Hepatocyte (in vitro differentiated cells): ENCODE measurements at regions not wholly inside any gene's neighbourhood (a gene's known extent, or its start where the extent isn't known, plus 50 kb on each side); places are given as distances from the start of the nearest gene placed in this dataset.
A peak's percentile ranks its signal among the peaks of the same experiment; 100 is the strongest.
"Not testable (repeated sequence)": the region's sequence is repeated elsewhere in the genome, so short reads cannot be mapped to it uniquely, and the experiment has no call there.

Experiments used
- DNase-seq: peaks from one replicate; pipeline ENCODE4 v3.0.0-alpha.2; 2016; ENCODE audit warnings: low spot score
- H2AFZ ChIP-seq: fragments of 200-600 bp; sonication (generic); 2 replicates; pipeline ENCODE4 v1.6.0; 2016; ENCODE audit warnings: antibody characterized with exemption, mild to moderate bottlenecking
- H3K27ac ChIP-seq: fragments of 200-600 bp; sonication (generic); 2 replicates; pipeline ENCODE4 v1.5.1; 2016; ENCODE audit warnings: mild to moderate bottlenecking
- H3K27me3 ChIP-seq: fragments of 200-600 bp; sonication (generic); 2 replicates; pipeline ENCODE4 v1.6.1; 2016
- H3K36me3 ChIP-seq: fragments of 200-600 bp; sonication (generic); replicated peaks from 2 replicates; pipeline ENCODE4 v1.5.1; 2016; ENCODE audit warnings: low read depth; ENCODE audit not compliant: insufficient read depth
- H3K4me1 ChIP-seq: fragments of 200-600 bp; sonication (generic); 2 replicates; pipeline ENCODE4 v1.5.1; 2016; ENCODE audit warnings: mild to moderate bottlenecking, moderate library complexity; ENCODE audit not compliant: insufficient read depth
- H3K4me2 ChIP-seq: fragments of 200-600 bp; sonication (generic); 2 replicates; pipeline ENCODE4 v1.6.0; 2016
- H3K4me3 ChIP-seq: fragments of 200-600 bp; sonication (generic); 2 replicates; pipeline ENCODE4 v1.5.1; 2016; ENCODE audit warnings: mild to moderate bottlenecking
- H3K79me2 ChIP-seq: fragments of 200-600 bp; sonication (generic); 2 replicates; pipeline ENCODE4 v1.6.0; 2017; ENCODE audit warnings: mild to moderate bottlenecking
- H3K9me2 ChIP-seq: fragments of 200-600 bp; sonication (generic); replicated peaks from 2 replicates; pipeline ENCODE4 v1.6.0; 2017; ENCODE audit warnings: mild to moderate bottlenecking; ENCODE audit not compliant: insufficient read depth
- H3K9me3 ChIP-seq: fragments of 200-600 bp; sonication (generic); 2 replicates; pipeline ENCODE4 v1.5.1; 2016; ENCODE audit warnings: low read depth, mild to moderate bottlenecking
- H4K20me1 ChIP-seq: fragments of 200-600 bp; sonication (generic); 2 replicates; pipeline ENCODE4 v1.6.0; 2016; ENCODE audit warnings: mild to moderate bottlenecking; ENCODE audit not compliant: insufficient read depth, poor library complexity, severe bottlenecking
- EZH2 ChIP-seq: fragments of 200-600 bp; sonication (generic); IDR thresholded peaks from 2 replicates; pipeline ENCODE4 v1.6.1; 2016; ENCODE audit warnings: antibody characterized with exemption, mild to moderate bottlenecking, borderline replicate concordance
- EZH2phosphoT487 ChIP-seq: fragments of 200-600 bp; sonication (generic); IDR thresholded peaks from one replicate; pipeline ENCODE4 v1.6.1; 2018; ENCODE audit warnings: antibody characterized with exemption, mild to moderate bottlenecking, low read depth, moderate library complexity; ENCODE audit not compliant: unreplicated experiment, severe bottlenecking
- WGBS: methylation state at CpG from one replicate; pipeline ENCODE4 v1.1.6; 2016; ENCODE audit warnings: low lambda C conversion rate; ENCODE audit errors: missing lambda C conversion rate; 5-methylcytosine and 5-hydroxymethylcytosine counted together
- TF ChIP-seq, protein P1 (sequence below): fragments of 200-600 bp; sonication (generic); IDR thresholded peaks from 2 replicates; pipeline ENCODE4 v1.5.1; 2016; ENCODE audit warnings: antibody characterized with exemption, mild to moderate bottlenecking; ENCODE audit not compliant: poor library complexity

DNA sequence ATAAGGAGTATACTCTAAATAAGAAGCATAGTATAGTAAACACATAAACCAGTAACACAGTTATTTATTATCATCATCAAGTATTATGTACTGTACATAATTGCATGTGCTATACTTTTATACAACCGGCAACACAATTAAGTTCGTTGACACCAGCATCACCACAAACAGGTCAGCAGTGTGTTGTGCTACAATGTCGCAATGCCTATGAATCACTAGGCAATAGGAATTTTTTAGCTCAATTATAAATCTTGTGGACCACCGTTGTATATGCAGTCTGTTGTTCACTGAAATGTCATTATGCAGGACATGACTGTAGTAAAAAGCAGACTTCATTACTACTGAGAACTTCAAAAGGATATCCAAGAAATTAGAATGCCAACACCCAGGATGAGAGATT is 177.0 kb downstream of the PDCD6IP start:
- H3K9me3 ChIP-seq = no peaks in the 10 kb centered on the region
- TF ChIP-seq, protein P1, sequence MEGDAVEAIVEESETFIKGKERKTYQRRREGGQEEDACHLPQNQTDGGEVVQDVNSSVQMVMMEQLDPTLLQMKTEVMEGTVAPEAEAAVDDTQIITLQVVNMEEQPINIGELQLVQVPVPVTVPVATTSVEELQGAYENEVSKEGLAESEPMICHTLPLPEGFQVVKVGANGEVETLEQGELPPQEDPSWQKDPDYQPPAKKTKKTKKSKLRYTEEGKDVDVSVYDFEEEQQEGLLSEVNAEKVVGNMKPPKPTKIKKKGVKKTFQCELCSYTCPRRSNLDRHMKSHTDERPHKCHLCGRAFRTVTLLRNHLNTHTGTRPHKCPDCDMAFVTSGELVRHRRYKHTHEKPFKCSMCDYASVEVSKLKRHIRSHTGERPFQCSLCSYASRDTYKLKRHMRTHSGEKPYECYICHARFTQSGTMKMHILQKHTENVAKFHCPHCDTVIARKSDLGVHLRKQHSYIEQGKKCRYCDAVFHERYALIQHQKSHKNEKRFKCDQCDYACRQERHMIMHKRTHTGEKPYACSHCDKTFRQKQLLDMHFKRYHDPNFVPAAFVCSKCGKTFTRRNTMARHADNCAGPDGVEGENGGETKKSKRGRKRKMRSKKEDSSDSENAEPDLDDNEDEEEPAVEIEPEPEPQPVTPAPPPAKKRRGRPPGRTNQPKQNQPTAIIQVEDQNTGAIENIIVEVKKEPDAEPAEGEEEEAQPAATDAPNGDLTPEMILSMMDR = no peak
- TF ChIP-seq EZH2 (no peak), EZH2phosphoT487 (no peak)
- no peak overlapping the region for H3K4me3 ChIP-seq
- H3K27ac ChIP-seq = no peak overlapping the region
- H3K9me2 ChIP-seq = no peaks in the 10 kb centered on the region
- H3K79me2 ChIP-seq = no peaks in the 10 kb centered on the region
- H3K4me2 ChIP-seq = no peak overlapping the region
- no peaks in the 10 kb centered on the region for H3K4me1 ChIP-seq
- no peaks in the 10 kb centered on the region for H3K27me3 ChIP-seq
- H2AFZ ChIP-seq = no peak overlapping the region
- no peaks in the 10 kb centered on the region for H3K36me3 ChIP-seq
- H4K20me1 ChIP-seq = no peaks in the 10 kb centered on the region
- no peak for DNase-seq
- 87% methylated on average over 4 of the region's 4 CpGs for WGBS

DNA sequence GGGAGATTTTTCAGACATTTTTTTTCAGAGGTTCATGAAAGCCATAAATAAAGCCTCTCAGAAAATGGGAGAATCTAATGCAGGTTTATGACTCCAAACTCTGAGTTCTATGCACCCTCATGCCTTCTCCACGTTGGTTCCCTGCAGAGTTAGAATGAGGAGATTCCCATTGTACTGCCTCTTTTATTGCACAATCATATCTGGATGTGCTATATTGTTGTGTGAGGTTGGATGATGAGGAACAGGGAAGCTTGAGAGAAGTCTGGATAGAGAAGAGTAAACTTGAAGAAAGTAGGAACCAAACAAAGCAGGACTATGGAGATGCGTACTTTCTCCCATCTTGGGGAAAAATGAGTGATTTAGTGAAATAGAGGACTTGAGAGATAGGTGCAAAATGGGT is 178.8 kb downstream of the PDCD6IP start:
- Histone ChIP-seq H3K4me3 (no peak overlapping the region), H2AFZ (no peak overlapping the region), H4K20me1 (no peaks in the 10 kb centered on the region), H3K79me2 (no peaks in the 10 kb centered on the region), H3K9me3 (no peaks in the 10 kb centered on the region), H3K4me1 (no peaks in the 10 kb centered on the region), H3K9me2 (no peaks in the 10 kb centered on the region), H3K27me3 (no peaks in the 10 kb centered on the region), H3K27ac (no peak overlapping the region), H3K36me3 (no peaks in the 10 kb centered on the region), H3K4me2 (no peak overlapping the region)
- DNase-seq = no peak
- TF ChIP-seq EZH2 (no peak), EZH2phosphoT487 (no peak)
- TF ChIP-seq, protein P1 = no peak
- 82% methylated on average over 2 of the region's 2 CpGs for WGBS

DNA sequence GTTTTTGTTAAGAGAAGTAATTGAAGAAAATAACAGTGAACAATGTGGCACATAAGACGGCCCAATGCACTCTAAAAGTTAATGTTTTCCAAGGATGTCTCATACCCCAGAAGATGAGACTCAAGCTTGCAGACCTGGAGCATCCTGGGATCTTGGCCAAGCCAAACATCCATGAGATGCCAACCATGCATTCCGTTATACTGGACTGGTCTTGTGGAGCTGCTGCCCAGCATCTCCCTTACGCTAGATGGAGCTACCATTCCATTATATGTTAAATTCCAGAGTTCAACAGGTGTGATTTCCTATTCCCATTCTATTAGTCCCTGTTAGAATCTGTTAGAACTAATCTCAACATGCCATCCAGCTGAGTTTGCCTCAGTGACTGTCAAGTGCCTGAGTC is 181.8 kb downstream of the PDCD6IP start:
- H3K4me3 ChIP-seq = no peak overlapping the region
- no peaks in the 10 kb centered on the region for H4K20me1 ChIP-seq
- TF ChIP-seq EZH2 (no peak), EZH2phosphoT487 (no peak)
- TF ChIP-seq, protein P1 = peak; percentile 61
- WGBS = 20% methylated on average over 3 of the region's 3 CpGs
- DNase-seq = peak; percentile 54
- H2AFZ ChIP-seq = no peak overlapping the region
- H3K27ac ChIP-seq = no peak overlapping the region
- no peaks in the 10 kb centered on the region for H3K4me1 ChIP-seq
- H3K4me2 ChIP-seq = no peak overlapping the region
- no peaks in the 10 kb centered on the region for H3K79me2 ChIP-seq
- H3K9me2 ChIP-seq = no peaks in the 10 kb centered on the region
- no peaks in the 10 kb centered on the region for H3K9me3 ChIP-seq
- no peaks in the 10 kb centered on the region for H3K36me3 ChIP-seq
- no peaks in the 10 kb centered on the region for H3K27me3 ChIP-seq

DNA sequence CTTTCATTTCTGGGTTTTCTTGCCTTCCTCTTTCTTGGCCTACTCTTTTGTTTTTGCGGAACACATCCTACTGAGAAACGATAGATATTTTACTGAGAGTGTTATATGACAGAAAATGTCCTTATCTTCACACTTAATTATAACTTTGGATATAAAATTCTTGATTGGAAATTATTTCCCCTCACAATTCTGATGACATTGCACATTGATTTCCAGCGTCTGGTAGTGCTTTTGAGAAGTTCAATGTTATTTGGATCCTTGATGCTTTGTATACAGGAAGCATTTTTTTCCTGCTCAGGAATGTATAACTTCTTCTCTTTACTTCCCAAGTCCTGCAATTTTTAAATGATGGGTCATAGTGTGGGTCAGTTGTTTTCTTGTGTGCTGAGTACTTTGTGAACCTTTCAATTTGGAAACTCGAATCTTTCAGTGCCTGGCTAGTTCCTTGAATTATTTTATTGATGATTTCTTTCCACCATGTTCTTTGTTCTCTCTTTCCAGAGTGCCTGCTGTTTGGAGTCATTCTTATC is 183.9 kb downstream of the PDCD6IP start:
- H3K9me3 ChIP-seq = no peaks in the 10 kb centered on the region
- H3K36me3 ChIP-seq = no peaks in the 10 kb centered on the region
- no peaks in the 10 kb centered on the region for H3K27me3 ChIP-seq
- no peak overlapping the region for H3K27ac ChIP-seq
- TF ChIP-seq EZH2 = no peak
- TF ChIP-seq EZH2phosphoT487 = no peak
- TF ChIP-seq, protein P1 = no peak
- 90% methylated on average over 4 of the region's 4 CpGs for WGBS
- DNase-seq = no peak
- no peaks in the 10 kb centered on the region for H3K79me2 ChIP-seq
- no peaks in the 10 kb centered on the region for H3K4me1 ChIP-seq
- H4K20me1 ChIP-seq = no peaks in the 10 kb centered on the region
- no peaks in the 10 kb centered on the region for H3K9me2 ChIP-seq
- no peak overlapping the region for H3K4me3 ChIP-seq
- no peak overlapping the region for H3K4me2 ChIP-seq
- no peak overlapping the region for H2AFZ ChIP-seq

DNA sequence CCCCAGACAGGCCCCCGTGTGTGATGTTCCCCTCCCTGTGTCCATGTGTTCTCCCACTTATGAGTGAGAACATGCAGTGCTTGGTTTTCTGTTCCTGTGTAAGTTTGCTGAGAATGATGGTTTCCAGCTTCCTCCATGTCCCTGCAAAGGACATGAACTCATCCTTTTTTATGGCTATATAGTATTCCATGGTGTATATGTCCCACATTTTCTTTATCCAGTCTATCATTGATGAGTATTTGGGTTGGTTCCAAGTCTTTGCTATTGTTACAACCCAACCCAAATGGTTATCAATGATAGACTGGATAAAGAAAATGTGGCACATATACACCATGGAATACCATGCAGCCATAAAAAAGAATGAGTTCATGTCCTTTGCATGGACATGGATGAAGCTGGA is 184.5 kb downstream of the PDCD6IP start:
- not testable (repeated sequence) for H3K27ac ChIP-seq, H3K27me3 ChIP-seq, H4K20me1 ChIP-seq, H3K9me2 ChIP-seq, H3K4me2 ChIP-seq, H3K36me3 ChIP-seq, H3K4me3 ChIP-seq, H3K4me1 ChIP-seq, H2AFZ ChIP-seq, DNase-seq, H3K9me3 ChIP-seq, H3K79me2 ChIP-seq
- WGBS = 96% methylated on average over 1 of the region's 1 CpG
